ENCODE measurements at regions not wholly inside any gene's neighbourhood (a gene's known extent, or its start where the extent isn't known, plus 50 kb on each side); places are given as distances from the start of the nearest gene placed in this dataset.

DNA sequence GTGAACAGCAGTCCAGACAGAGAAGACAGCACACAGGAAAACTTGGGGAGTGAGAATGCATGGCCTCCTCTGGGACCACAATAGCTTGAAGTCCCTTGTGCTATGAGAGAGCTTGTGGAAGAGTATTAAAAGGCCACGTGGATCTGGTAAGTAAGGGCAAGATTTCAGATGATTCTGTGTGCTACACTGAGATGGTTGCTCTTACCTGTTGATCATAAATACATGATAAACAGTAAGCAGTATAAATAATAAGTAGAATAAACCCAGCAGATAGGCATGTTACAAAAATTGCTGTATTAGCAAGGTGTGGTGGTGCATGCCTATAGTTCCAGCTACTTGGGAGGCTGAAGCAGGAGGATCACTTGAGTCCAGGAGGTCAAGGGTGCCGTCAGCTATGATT is 150.4 kb upstream of the ZC3H11B start:
- TF ChIP-seq, protein P1, sequence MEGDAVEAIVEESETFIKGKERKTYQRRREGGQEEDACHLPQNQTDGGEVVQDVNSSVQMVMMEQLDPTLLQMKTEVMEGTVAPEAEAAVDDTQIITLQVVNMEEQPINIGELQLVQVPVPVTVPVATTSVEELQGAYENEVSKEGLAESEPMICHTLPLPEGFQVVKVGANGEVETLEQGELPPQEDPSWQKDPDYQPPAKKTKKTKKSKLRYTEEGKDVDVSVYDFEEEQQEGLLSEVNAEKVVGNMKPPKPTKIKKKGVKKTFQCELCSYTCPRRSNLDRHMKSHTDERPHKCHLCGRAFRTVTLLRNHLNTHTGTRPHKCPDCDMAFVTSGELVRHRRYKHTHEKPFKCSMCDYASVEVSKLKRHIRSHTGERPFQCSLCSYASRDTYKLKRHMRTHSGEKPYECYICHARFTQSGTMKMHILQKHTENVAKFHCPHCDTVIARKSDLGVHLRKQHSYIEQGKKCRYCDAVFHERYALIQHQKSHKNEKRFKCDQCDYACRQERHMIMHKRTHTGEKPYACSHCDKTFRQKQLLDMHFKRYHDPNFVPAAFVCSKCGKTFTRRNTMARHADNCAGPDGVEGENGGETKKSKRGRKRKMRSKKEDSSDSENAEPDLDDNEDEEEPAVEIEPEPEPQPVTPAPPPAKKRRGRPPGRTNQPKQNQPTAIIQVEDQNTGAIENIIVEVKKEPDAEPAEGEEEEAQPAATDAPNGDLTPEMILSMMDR (conservative IDR thresholded peaks at IDR 0.05; ENCODE audit: low read length): no peak
- TF ChIP-seq EZH2phosphoT487 (IDR thresholded peaks at IDR 0.05; ENCODE audit: borderline replicate concordance): no peak
